ENCODE measurements at regions not wholly inside any gene's neighbourhood (a gene's known extent, or its start where the extent isn't known, plus 50 kb on each side); places are given as distances from the start of the nearest gene placed in this dataset.

DNA sequence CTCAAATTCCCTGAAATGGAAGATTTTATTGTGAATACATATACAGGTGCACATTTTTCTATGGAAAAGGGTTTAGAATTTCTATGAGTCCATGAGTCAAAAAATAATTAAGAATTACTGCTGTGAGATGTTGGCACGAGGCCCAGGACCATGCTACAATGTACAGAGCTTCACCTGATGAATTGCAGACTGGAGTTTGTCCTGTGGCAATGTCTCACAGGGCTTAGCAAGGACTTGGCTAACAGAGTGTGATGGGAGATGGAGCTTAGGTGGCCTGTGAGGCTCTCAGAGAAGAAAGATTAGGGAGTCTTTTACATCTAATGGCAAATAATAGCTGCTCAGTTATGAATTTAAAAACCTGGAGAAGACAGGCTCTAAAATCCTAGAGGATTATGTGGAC lies 219.5 kb upstream of the CBLB start:
- TF ChIP-seq, protein P1, sequence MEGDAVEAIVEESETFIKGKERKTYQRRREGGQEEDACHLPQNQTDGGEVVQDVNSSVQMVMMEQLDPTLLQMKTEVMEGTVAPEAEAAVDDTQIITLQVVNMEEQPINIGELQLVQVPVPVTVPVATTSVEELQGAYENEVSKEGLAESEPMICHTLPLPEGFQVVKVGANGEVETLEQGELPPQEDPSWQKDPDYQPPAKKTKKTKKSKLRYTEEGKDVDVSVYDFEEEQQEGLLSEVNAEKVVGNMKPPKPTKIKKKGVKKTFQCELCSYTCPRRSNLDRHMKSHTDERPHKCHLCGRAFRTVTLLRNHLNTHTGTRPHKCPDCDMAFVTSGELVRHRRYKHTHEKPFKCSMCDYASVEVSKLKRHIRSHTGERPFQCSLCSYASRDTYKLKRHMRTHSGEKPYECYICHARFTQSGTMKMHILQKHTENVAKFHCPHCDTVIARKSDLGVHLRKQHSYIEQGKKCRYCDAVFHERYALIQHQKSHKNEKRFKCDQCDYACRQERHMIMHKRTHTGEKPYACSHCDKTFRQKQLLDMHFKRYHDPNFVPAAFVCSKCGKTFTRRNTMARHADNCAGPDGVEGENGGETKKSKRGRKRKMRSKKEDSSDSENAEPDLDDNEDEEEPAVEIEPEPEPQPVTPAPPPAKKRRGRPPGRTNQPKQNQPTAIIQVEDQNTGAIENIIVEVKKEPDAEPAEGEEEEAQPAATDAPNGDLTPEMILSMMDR (IDR thresholded peaks at IDR 0.05; ENCODE audit: low read depth, low read length, missing input control) = no peak
- TF ChIP-seq, protein P2, sequence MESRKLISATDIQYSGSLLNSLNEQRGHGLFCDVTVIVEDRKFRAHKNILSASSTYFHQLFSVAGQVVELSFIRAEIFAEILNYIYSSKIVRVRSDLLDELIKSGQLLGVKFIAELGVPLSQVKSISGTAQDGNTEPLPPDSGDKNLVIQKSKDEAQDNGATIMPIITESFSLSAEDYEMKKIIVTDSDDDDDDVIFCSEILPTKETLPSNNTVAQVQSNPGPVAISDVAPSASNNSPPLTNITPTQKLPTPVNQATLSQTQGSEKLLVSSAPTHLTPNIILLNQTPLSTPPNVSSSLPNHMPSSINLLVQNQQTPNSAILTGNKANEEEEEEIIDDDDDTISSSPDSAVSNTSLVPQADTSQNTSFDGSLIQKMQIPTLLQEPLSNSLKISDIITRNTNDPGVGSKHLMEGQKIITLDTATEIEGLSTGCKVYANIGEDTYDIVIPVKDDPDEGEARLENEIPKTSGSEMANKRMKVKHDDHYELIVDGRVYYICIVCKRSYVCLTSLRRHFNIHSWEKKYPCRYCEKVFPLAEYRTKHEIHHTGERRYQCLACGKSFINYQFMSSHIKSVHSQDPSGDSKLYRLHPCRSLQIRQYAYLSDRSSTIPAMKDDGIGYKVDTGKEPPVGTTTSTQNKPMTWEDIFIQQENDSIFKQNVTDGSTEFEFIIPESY (IDR thresholded peaks at IDR 0.05) = no peak
- TF ChIP-seq RAD21 (IDR thresholded peaks at IDR 0.05) = no peak
- TF ChIP-seq TAF1 (conservative IDR thresholded peaks at IDR 0.05) = no peak
- TF ChIP-seq, protein P3, sequence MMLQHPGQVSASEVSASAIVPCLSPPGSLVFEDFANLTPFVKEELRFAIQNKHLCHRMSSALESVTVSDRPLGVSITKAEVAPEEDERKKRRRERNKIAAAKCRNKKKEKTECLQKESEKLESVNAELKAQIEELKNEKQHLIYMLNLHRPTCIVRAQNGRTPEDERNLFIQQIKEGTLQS (IDR thresholded peaks at IDR 0.05) = no peak
- TF ChIP-seq YY1 (IDR thresholded peaks at IDR 0.05) = no peak
- TF ChIP-seq, protein P4, sequence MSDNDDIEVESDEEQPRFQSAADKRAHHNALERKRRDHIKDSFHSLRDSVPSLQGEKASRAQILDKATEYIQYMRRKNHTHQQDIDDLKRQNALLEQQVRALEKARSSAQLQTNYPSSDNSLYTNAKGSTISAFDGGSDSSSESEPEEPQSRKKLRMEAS (IDR thresholded peaks at IDR 0.05) = no peak

Measured in liver (tissue), 3 donors.